OCI-LY7 (cell line): ENCODE measurements at regions not wholly inside any gene's neighbourhood (a gene's known extent, or its start where the extent isn't known, plus 50 kb on each side); places are given as distances from the start of the nearest gene placed in this dataset.
A peak's percentile ranks its signal among the peaks of the same experiment; 100 is the strongest.

Source experiments
- BruUV-seq: library from RNA; stranded (reverse); fragments of 400-500 nt; replicated peaks from 2 replicates; lab custom pipeline; 2021; lab: Mats Ljungman, UMichigan
- CTCF ChIA-PET: fragments of 300-600 bp; sonication (Branson Sonifier 250); formaldehyde crosslinking; loops from one replicate; lab custom pipeline; 2022; ENCODE audit warnings: antibody characterized with exemption; ENCODE audit not compliant: unreplicated experiment; lab: Charles Lee
- POLR2A ChIA-PET: fragments of 300-600 bp; sonication (Branson Sonifier 250); formaldehyde crosslinking; loops from one replicate; lab custom pipeline; 2022; ENCODE audit warnings: antibody characterized with exemption; lab: Charles Lee
- DNase-seq: peaks from one replicate; pipeline ENCODE4 v3.0.0-alpha.2; 2015; ENCODE audit warnings: low spot score
- H2AFZ ChIP-seq: fragments of 200-600 bp; sonication (generic), shearing (Covaris generic); 2 replicates; pipeline ENCODE4 v1.6.1; 2014; ENCODE audit warnings: mild to moderate bottlenecking, antibody characterized with exemption, low read length, moderate library complexity
- H3K27ac ChIP-seq: fragments of 200-600 bp; sonication (generic); 2 replicates; pipeline ENCODE4 v1.5.1; 2014; ENCODE audit warnings: mixed run types, low read depth, mild to moderate bottlenecking, moderate library complexity, low read length, inconsistent platforms; ENCODE audit not compliant: poor library complexity, severe bottlenecking
- H3K36me3 ChIP-seq: fragments of 200-600 bp; sonication (generic); 2 replicates; pipeline ENCODE4 v1.6.1; 2014; ENCODE audit warnings: mild to moderate bottlenecking, antibody characterized with exemption, low read length, moderate library complexity, mixed read lengths; ENCODE audit not compliant: insufficient read depth
- H3K4me1 ChIP-seq: fragments of 200-600 bp; sonication (generic); 2 replicates; pipeline ENCODE4 v1.5.1; 2014; ENCODE audit warnings: mild to moderate bottlenecking, low read length; ENCODE audit not compliant: insufficient read depth, poor library complexity, severe bottlenecking
- H3K4me2 ChIP-seq: fragments of 200-600 bp; sonication (generic); 2 replicates; pipeline ENCODE4 v1.6.1; 2014; ENCODE audit warnings: mild to moderate bottlenecking, low read length
- H3K4me3 ChIP-seq: fragments of 200-600 bp; sonication (generic); 2 replicates; pipeline ENCODE4 v1.5.1; 2014; ENCODE audit warnings: mild to moderate bottlenecking, low read depth, low read length; ENCODE audit not compliant: poor library complexity, severe bottlenecking
- H3K79me2 ChIP-seq: fragments of 200-600 bp; sonication (generic); 2 replicates; pipeline ENCODE4 v1.6.1; 2016; ENCODE audit warnings: low read depth, mild to moderate bottlenecking, low read length, moderate library complexity, mixed read lengths; ENCODE audit not compliant: insufficient read depth
- H3K9me2 ChIP-seq: fragments of 200-600 bp; sonication (generic); 2 replicates; pipeline ENCODE4 v1.6.1; 2016; ENCODE audit warnings: mild to moderate bottlenecking, low read length, mixed read lengths; ENCODE audit not compliant: insufficient read depth
- H3K9me3 ChIP-seq: fragments of 200-600 bp; sonication (generic); 2 replicates; pipeline ENCODE4 v1.6.1; 2014; ENCODE audit warnings: mild to moderate bottlenecking, mixed run types, low read length, mixed read lengths
- H4K20me1 ChIP-seq: fragments of 200-600 bp; sonication (generic); 2 replicates; pipeline ENCODE4 v1.6.1; 2014; ENCODE audit warnings: mild to moderate bottlenecking, antibody characterized with exemption, low read length, moderate library complexity, mixed read lengths; ENCODE audit not compliant: insufficient read depth
- CTCF ChIP-seq: fragments of 200-600 bp; sonication (generic); conservative IDR thresholded peaks from 2 replicates; pipeline ENCODE4 v1.5.1; 2014; ENCODE audit warnings: mild to moderate bottlenecking, antibody characterized with exemption, low read length, moderate library complexity, mixed read lengths
- EZH2phosphoT487 ChIP-seq: fragments of 200-600 bp; sonication (generic); IDR thresholded peaks from 2 replicates; pipeline ENCODE4 v1.6.1; 2018; ENCODE audit warnings: low read depth, borderline replicate concordance, mild to moderate bottlenecking, mixed run types, antibody characterized with exemption, low read length, moderate library complexity, mixed read lengths
- intact Hi-C: fragments of 100-400 bp; cut with micrococcal nuclease; formaldehyde crosslinking; loops from one replicate; pipeline ENCODE4 v1.10.0; 2022; ENCODE audit not compliant: unreplicated experiment

GRCh38 chr4:81965911-81966310 lies 407.9 kb downstream of the HNRNPD start:
- peaks cover 45% of the 10 kb centered on the region for H3K4me1 ChIP-seq
- H3K79me2 ChIP-seq, result no peaks in the 10 kb centered on the region
- peak overlapping the region; percentile 67 for H3K4me2 ChIP-seq
- H3K27ac ChIP-seq, result peak overlapping the region; percentile 87
- DNase-seq, result peak; percentile 80
- no peaks in the 10 kb centered on the region for H3K36me3 ChIP-seq
- ChIA-PET POLR2A (interaction anchor here (0.7 to 4.1 kb wide), 8 partner anchors 9 to 496 kb away, joined by 3 to 26 read pairs (median 4); no protein-coding TSS in a partner anchor), CTCF (interaction anchor here (1.0 kb wide), 1 partner anchor 17 kb away, joined by 3 read pairs; no protein-coding TSS in a partner anchor)
- H3K9me2 ChIP-seq, result no peaks in the 10 kb centered on the region
- H2AFZ ChIP-seq, result peak overlapping the region; percentile 94
- H3K9me3 ChIP-seq, result no peaks in the 10 kb centered on the region
- BruUV-seq, result no TSS peak
- H4K20me1 ChIP-seq, result no peaks in the 10 kb centered on the region
- TF ChIP-seq CTCF (no peak), EZH2phosphoT487 (no peak)
- H3K4me3 ChIP-seq, result peak overlapping the region; percentile 39
- intact Hi-C loops, result loop anchor here (1.0 kb wide), 1 partner anchor 17 kb away; no protein-coding TSS in a partner anchor

- no peak for TF ChIP-seq CTCF
- no peak for TF ChIP-seq EZH2phosphoT487
- POLR2A ChIA-PET, result interaction anchor here (0.6 to 4.1 kb wide), 12 partner anchors 7 to 1127 kb away, joined by 3 to 26 read pairs (median 4); no protein-coding TSS in a partner anchor
- BruUV-seq, result no TSS peak
Measured at GRCh38 chr4:81965454-81965853, 408.3 kb downstream of the HNRNPD start.

GRCh38 chr4:81963763-81964020 lies 410.1 kb downstream of the HNRNPD start:
- POLR2A ChIA-PET, result interaction anchor here (0.7 to 4.1 kb wide), 6 partner anchors 9 to 45 kb away, joined by 3 to 26 read pairs (median 5); no protein-coding TSS in a partner anchor

More at GRCh38 chr4:81965454-81965853, 408.3 kb downstream of the HNRNPD start:
- H3K79me2 ChIP-seq, result no peaks in the 10 kb centered on the region
- H4K20me1 ChIP-seq, result no peaks in the 10 kb centered on the region
- peak overlapping the region; percentile 94 for H2AFZ ChIP-seq
- H3K27ac ChIP-seq, result peak overlapping the region; percentile 87
- H3K9me2 ChIP-seq, result no peaks in the 10 kb centered on the region
- intact Hi-C loops, result no loop called here
- peak overlapping the region; percentile 39 for H3K4me3 ChIP-seq
- no peaks in the 10 kb centered on the region for H3K36me3 ChIP-seq
- DNase-seq, result peak; percentile 71
- H3K9me3 ChIP-seq, result no peaks in the 10 kb centered on the region
- H3K4me1 ChIP-seq, result peaks cover 43% of the 10 kb centered on the region
- CTCF ChIA-PET, result interaction anchor here (1.0 kb wide), 1 partner anchor 16 kb away, joined by 3 read pairs; no protein-coding TSS in a partner anchor
- peak overlapping the region; percentile 67 for H3K4me2 ChIP-seq

More at GRCh38 chr4:81963763-81964020, 410.1 kb downstream of the HNRNPD start:
- no peak for TF ChIP-seq CTCF
- TF ChIP-seq EZH2phosphoT487, result no peak
- Histone ChIP-seq H3K79me2 (no peaks in the 10 kb centered on the region), H3K4me2 (no peak overlapping the region), H2AFZ (no peak overlapping the region), H3K9me3 (no peaks in the 10 kb centered on the region), H3K4me1 (peaks cover 39% of the 10 kb centered on the region), H3K36me3 (no peaks in the 10 kb centered on the region), H4K20me1 (no peaks in the 10 kb centered on the region), H3K4me3 (no peak overlapping the region), H3K27ac (no peak overlapping the region), H3K9me2 (no peaks in the 10 kb centered on the region)
- DNase-seq, result no peak
- BruUV-seq, result no TSS peak
- intact Hi-C loops, result no loop called here
- CTCF ChIA-PET, result no interaction called here
